A549 (cell line): ENCODE measurements at regions not wholly inside any gene's neighbourhood (a gene's known extent, or its start where the extent isn't known, plus 50 kb on each side); places are given as distances from the start of the nearest gene placed in this dataset.

ENCODE experiments used
- ATAC-seq, 2 experiments: fragments of 200-7000 bp in 1 of 2; fragments of >200 bp in 1 of 2; cut with Nextera tagmentation in 1 of 2; cut with Tn5 transposase in 1 of 2; 3 replicates each; pipeline versions ENCODE4 v1.8.0 to v1.9.1; 2018 to 2020; ENCODE audit warnings: mild to moderate bottlenecking in 1 of 2, moderate library complexity in 1 of 2
- CTCF ChIA-PET: fragments of 300-600 bp; sonication (Branson Sonifier 250); formaldehyde crosslinking; extraction: SDS; loops from one replicate; lab custom pipeline; 2021; ENCODE audit warnings: antibody characterized with exemption, inconsistent platforms; lab: Yijun Ruan, JAX
- POLR2A ChIA-PET: fragments of 350-600 bp; formaldehyde crosslinking; extraction: SDS; loops from one replicate; lab custom pipeline; 2021; ENCODE audit warnings: antibody characterized with exemption, inconsistent platforms; lab: Yijun Ruan, JAX
- DNase-seq, 2 experiments: peaks; one replicate each; pipeline versions ENCODE4 v3.0.0 to v3.0.0-alpha.2; 2011 to 2016; ENCODE audit warnings: low read depth in 1 of 2, low spot score in 1 of 2
- FAIRE-seq: peaks from 2 replicates; lab custom pipeline; 2011; peaks lifted over from hg19 to GRCh38; lab: Jason Lieb, UNC
- H3K27ac ChIP-seq, 2 experiments: fragments of >200 bp; sonication (Bioruptor Twin); formaldehyde crosslinking; 3 replicates each; pipeline ENCODE4 v1.5.1; 2016 to 2017
- H3K4me1 ChIP-seq: fragments of >200 bp; sonication (Bioruptor Twin); formaldehyde crosslinking; 3 replicates; pipeline ENCODE4 v1.6.1; 2016
- H3K4me2 ChIP-seq: fragments of >200 bp; sonication (Bioruptor Twin); formaldehyde crosslinking; 3 replicates; pipeline ENCODE4 v1.6.1; 2016
- H3K4me3 ChIP-seq: fragments of >200 bp; sonication (Bioruptor Twin); formaldehyde crosslinking; 3 replicates; pipeline ENCODE4 v1.5.1; 2016
- H3K9me3 ChIP-seq: fragments of >200 bp; sonication (Bioruptor Twin); formaldehyde crosslinking; 3 replicates; pipeline ENCODE4 v1.6.1; 2016
- CBX2 ChIP-seq: fragments of 200-600 bp; sonication (generic); IDR thresholded peaks from 2 replicates; pipeline ENCODE4 v1.6.1; 2016; ENCODE audit warnings: low read depth, mild to moderate bottlenecking, borderline replicate concordance
- CEBPB ChIP-seq, 2 experiments: fragments of >200 bp in 1 of 2; sonication (Bioruptor Twin) in 1 of 2; formaldehyde crosslinking in 1 of 2; IDR thresholded peaks; 2 replicates each; pipeline ENCODE4 v1.6.1; 2012 to 2016
- CHD4 ChIP-seq: fragments of 200-600 bp; sonication (generic); IDR thresholded peaks from 2 replicates; pipeline ENCODE4 v1.6.1; 2016; ENCODE audit warnings: antibody characterized with exemption, mild to moderate bottlenecking, borderline replicate concordance
- EHF ChIP-seq: fragments of 250-450 bp; sonication (Bioruptor Pico); IDR thresholded peaks from 2 replicates; pipeline ENCODE4 v1.5.0; 2020; ENCODE audit warnings: mild to moderate bottlenecking
- ELK1 ChIP-seq: fragments of 150-350 bp; IDR thresholded peaks from 2 replicates; pipeline ENCODE4 v1.6.1; 2014; ENCODE audit warnings: low read depth, mild to moderate bottlenecking, low read length
- GATA3 ChIP-seq: IDR thresholded peaks from 2 replicates; pipeline ENCODE4 v1.6.1; 2012; ENCODE audit warnings: borderline replicate concordance
- HES2 ChIP-seq: fragments of >200 bp; sonication (Bioruptor Twin); formaldehyde crosslinking; IDR thresholded peaks from 2 replicates; pipeline ENCODE4 v1.6.1; 2016
- HOXB13 ChIP-seq: fragments of 250-450 bp; sonication (Bioruptor Pico); IDR thresholded peaks from 2 replicates; pipeline ENCODE4 v1.5.0; 2020; ENCODE audit warnings: low read depth, mild to moderate bottlenecking, moderate library complexity
- HOXB5 ChIP-seq: fragments of 250-450 bp; sonication (Bioruptor Pico); IDR thresholded peaks from 2 replicates; pipeline ENCODE4 v1.5.0; 2020; ENCODE audit warnings: mild to moderate bottlenecking, moderate library complexity
- KDM1A ChIP-seq: fragments of 200-600 bp; sonication (generic); IDR thresholded peaks from 2 replicates; pipeline ENCODE4 v1.6.1; 2016; ENCODE audit warnings: low read depth, mild to moderate bottlenecking
- KDM5A ChIP-seq: fragments of 200-600 bp; sonication (generic); IDR thresholded peaks from 2 replicates; pipeline ENCODE4 v1.6.1; 2016; ENCODE audit warnings: antibody characterized with exemption, mild to moderate bottlenecking
- MAFK ChIP-seq: fragments of 450-650 bp; IDR thresholded peaks from 2 replicates; pipeline ENCODE4 v1.6.1; 2014; ENCODE audit not compliant: partially characterized antibody
- MYC ChIP-seq: IDR thresholded peaks from 2 replicates; pipeline ENCODE4 v1.6.1; 2012; ENCODE audit warnings: mild to moderate bottlenecking, inconsistent platforms, low read length, improper control_type of control experiment, borderline replicate concordance
- NFE2L2 ChIP-seq: fragments of 150-350 bp; conservative IDR thresholded peaks from 2 replicates; pipeline ENCODE4 v1.6.1; 2014; ENCODE audit warnings: low read length
- NPAS2 ChIP-seq: fragments of 250-450 bp; sonication (Bioruptor Pico); IDR thresholded peaks from 2 replicates; pipeline ENCODE4 v1.8.0; 2022; ENCODE audit warnings: mild to moderate bottlenecking, moderate library complexity, borderline replicate concordance
- NR3C1 ChIP-seq: fragments of >200 bp; sonication (Bioruptor Twin); formaldehyde crosslinking; IDR thresholded peaks from 3 replicates; pipeline ENCODE4 v1.6.1; 2017
- PBX3 ChIP-seq: IDR thresholded peaks from 2 replicates; pipeline ENCODE4 v1.6.1; 2012
- POLR2A ChIP-seq: IDR thresholded peaks from 2 replicates; pipeline ENCODE4 v1.6.1; 2012; ENCODE audit warnings: mild to moderate bottlenecking, low read length
- POLR2AphosphoS2 ChIP-seq: conservative IDR thresholded peaks from 2 replicates; pipeline ENCODE4 v1.6.1; 2012; ENCODE audit warnings: low read length, improper control_type of control experiment, inconsistent platforms
- RAD21 ChIP-seq, 2 experiments: fragments of >200 bp in 1 of 2; sonication (Bioruptor Twin) in 1 of 2; formaldehyde crosslinking in 1 of 2; IDR thresholded peaks in 1 of 2; conservative IDR thresholded peaks in 1 of 2; 2 replicates in 1 of 2; 3 replicates in 1 of 2; pipeline ENCODE4 v1.6.1; 2012 to 2018; ENCODE audit warnings: inconsistent platforms in 1 of 2
- RARB ChIP-seq: fragments of 250-450 bp; sonication (Bioruptor Pico); IDR thresholded peaks from 2 replicates; pipeline ENCODE4 v1.8.0; 2021; ENCODE audit warnings: mild to moderate bottlenecking, moderate library complexity
- SMC3 ChIP-seq: fragments of >200 bp; sonication (Bioruptor Twin); formaldehyde crosslinking; IDR thresholded peaks from 3 replicates; pipeline ENCODE4 v1.6.1; 2018; ENCODE audit warnings: inconsistent platforms
- SREBF2 ChIP-seq: fragments of 450-650 bp; IDR thresholded peaks from 2 replicates; pipeline ENCODE4 v1.6.1; 2014; ENCODE audit warnings: mild to moderate bottlenecking, moderate library complexity
- TFCP2L1 ChIP-seq: fragments of 250-450 bp; sonication (Bioruptor Pico); IDR thresholded peaks from 2 replicates; pipeline ENCODE4 v1.5.0; 2021; ENCODE audit warnings: mild to moderate bottlenecking
- TP53 ChIP-seq: fragments of 250-450 bp; sonication (Bioruptor Pico); IDR thresholded peaks from 2 replicates; pipeline ENCODE4 v1.5.0; 2021; ENCODE audit warnings: mild to moderate bottlenecking, moderate library complexity
- USF2 ChIP-seq: fragments of 450-650 bp; IDR thresholded peaks from 2 replicates; pipeline ENCODE4 v1.6.1; 2014; ENCODE audit warnings: antibody characterized with exemption
- ZNF302 ChIP-seq: fragments of 250-450 bp; sonication (Bioruptor Pico); IDR thresholded peaks from 2 replicates; pipeline ENCODE4 v1.9.0; 2021; ENCODE audit warnings: inconsistent platforms, mild to moderate bottlenecking, moderate library complexity
- WGBS: methylation state at CpG from one replicate; pipeline ENCODE4 v1.1.6; 2017; ENCODE audit errors: missing lambda C conversion rate; 5-methylcytosine and 5-hydroxymethylcytosine counted together

- TF ChIP-seq ZNF302 (CRISPR knock-in tag) (no peak), SREBF2 (no peak)
These were observed 492.4 kb downstream of the SHISA9 start (continued) for GRCh38 chr16:13393816-13394215.

- ATAC-seq (no peak), DNase-seq (no peak), FAIRE-seq (no peak)
- H3K4me2 ChIP-seq, result no peak overlapping the region
- 3% methylated on average over 5 of the region's 5 CpGs for WGBS
- ChIA-PET POLR2A (no interaction called here), CTCF (interaction anchor here (0.6 to 1.4 kb wide), 2 partner anchors 17 to 184 kb away, joined by 3 read pairs; no protein-coding TSS in a partner anchor)
- H3K9me3 ChIP-seq, result no peaks in the 10 kb centered on the region; the same call in 2 of the 3 replicates
- H3K27ac ChIP-seq, result no peak overlapping the region
- TF ChIP-seq CHD4, result no peak
- no peak for TF ChIP-seq CBX2
- no peak for TF ChIP-seq KDM5A
- TF ChIP-seq NR3C1, result no peak
- TF ChIP-seq SMC3, result no peak
- no peak for TF ChIP-seq TFCP2L1 (CRISPR knock-in tag)
- TF ChIP-seq PBX3, result no peak
- TF ChIP-seq USF2, result no peak
- no peak for TF ChIP-seq MAFK
- H3K4me1 ChIP-seq, result no peaks in the 10 kb centered on the region
- no peak overlapping the region for H3K4me3 ChIP-seq
These were observed 493.1 kb downstream of the SHISA9 start for GRCh38 chr16:13394488-13394887.

GRCh38 chr16:13397126-13397525 lies 495.7 kb downstream of the SHISA9 start:
- Histone ChIP-seq H3K4me2 (no peak overlapping the region), H3K4me3 (no peak overlapping the region), H3K4me1 (no peaks in the 10 kb centered on the region), H3K9me3 (no peaks in the 10 kb centered on the region), H3K27ac (no peak overlapping the region)
- no peak for FAIRE-seq
- no peak for ATAC-seq
- TF ChIP-seq GATA3, result no peak
- TF ChIP-seq HES2, result no peak
- TF ChIP-seq RARB (CRISPR knock-in tag), result no peak
- no peak for TF ChIP-seq EHF (CRISPR knock-in tag)
- TF ChIP-seq POLR2A, result no peak
- TF ChIP-seq ELK1, result no peak
- TF ChIP-seq MYC, result no peak
- no peak for TF ChIP-seq HOXB13 (CRISPR knock-in tag)
- TF ChIP-seq POLR2AphosphoS2, result no peak
- no peak for TF ChIP-seq RAD21 (conservative IDR thresholded peaks at IDR 0.05 in 1 of 2, IDR thresholded peaks at IDR 0.05 in 1 of 2)
- no peak for TF ChIP-seq CEBPB (IDR thresholded peaks at IDR 0.05)
- TF ChIP-seq KDM1A, result no peak
- no peak for TF ChIP-seq NPAS2 (CRISPR knock-in tag)
- TF ChIP-seq HOXB5, result no peak
- no peak for TF ChIP-seq SMC3
- TF ChIP-seq NFE2L2, result no peak
- TF ChIP-seq TP53, result no peak
- DNase-seq, result no peak
- ChIA-PET CTCF (no interaction called here), POLR2A (no interaction called here)
- 7% methylated on average over 7 of the region's 7 CpGs for WGBS
